Panc1 (cell line): ENCODE measurements at regions not wholly inside any gene's neighbourhood (a gene's known extent, or its start where the extent isn't known, plus 50 kb on each side); places are given as distances from the start of the nearest gene placed in this dataset.

ENCODE experiments used
- POLR2AphosphoS5 ChIP-seq: IDR thresholded peaks from 2 replicates; pipeline ENCODE4 v1.6.1; 2012; ENCODE audit warnings: mild to moderate bottlenecking, low read depth, low read length, moderate library complexity
- SIN3A ChIP-seq: IDR thresholded peaks from 2 replicates; pipeline ENCODE4 v1.6.1; 2012; ENCODE audit warnings: low read depth, mild to moderate bottlenecking, low read length, moderate library complexity, borderline replicate concordance; ENCODE audit not compliant: insufficient read depth
- TCF7L2 ChIP-seq: IDR thresholded peaks from 2 replicates; pipeline ENCODE4 v1.6.1; 2011; ENCODE audit warnings: mild to moderate bottlenecking, low read depth, low read length, inconsistent platforms
- TF ChIP-seq, protein P1 (sequence below): fragments of 450-650 bp; IDR thresholded peaks from 2 replicates; pipeline ENCODE4 v1.5.1; 2017; ENCODE audit warnings: mild to moderate bottlenecking

DNA sequence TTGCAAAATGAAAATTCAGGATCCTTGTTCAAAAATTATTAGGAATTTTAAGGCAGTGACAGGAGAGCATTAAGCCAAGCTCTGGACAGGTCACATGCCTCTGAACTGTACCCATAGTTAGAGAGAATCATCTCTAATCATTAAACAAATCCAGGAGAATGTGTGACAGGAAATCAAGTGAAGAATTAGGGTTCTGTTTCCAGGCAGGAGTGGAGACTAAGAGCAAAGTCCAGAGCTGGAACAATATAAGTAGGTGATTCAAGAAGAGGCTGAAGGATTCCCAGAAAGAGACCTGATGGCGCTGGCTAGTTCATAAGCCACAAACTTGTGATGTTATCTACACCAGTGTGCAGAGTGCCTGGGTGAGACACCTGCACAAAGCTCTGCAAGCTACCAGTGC is 104.6 kb upstream of the PRKG2 start:
- TF ChIP-seq, protein P1, sequence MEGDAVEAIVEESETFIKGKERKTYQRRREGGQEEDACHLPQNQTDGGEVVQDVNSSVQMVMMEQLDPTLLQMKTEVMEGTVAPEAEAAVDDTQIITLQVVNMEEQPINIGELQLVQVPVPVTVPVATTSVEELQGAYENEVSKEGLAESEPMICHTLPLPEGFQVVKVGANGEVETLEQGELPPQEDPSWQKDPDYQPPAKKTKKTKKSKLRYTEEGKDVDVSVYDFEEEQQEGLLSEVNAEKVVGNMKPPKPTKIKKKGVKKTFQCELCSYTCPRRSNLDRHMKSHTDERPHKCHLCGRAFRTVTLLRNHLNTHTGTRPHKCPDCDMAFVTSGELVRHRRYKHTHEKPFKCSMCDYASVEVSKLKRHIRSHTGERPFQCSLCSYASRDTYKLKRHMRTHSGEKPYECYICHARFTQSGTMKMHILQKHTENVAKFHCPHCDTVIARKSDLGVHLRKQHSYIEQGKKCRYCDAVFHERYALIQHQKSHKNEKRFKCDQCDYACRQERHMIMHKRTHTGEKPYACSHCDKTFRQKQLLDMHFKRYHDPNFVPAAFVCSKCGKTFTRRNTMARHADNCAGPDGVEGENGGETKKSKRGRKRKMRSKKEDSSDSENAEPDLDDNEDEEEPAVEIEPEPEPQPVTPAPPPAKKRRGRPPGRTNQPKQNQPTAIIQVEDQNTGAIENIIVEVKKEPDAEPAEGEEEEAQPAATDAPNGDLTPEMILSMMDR: no peak
- TF ChIP-seq TCF7L2: no peak
- TF ChIP-seq POLR2AphosphoS5: no peak
- TF ChIP-seq SIN3A: no peak
